GM13977 (cell line): ENCODE measurements at regions not wholly inside any gene's neighbourhood (a gene's known extent, or its start where the extent isn't known, plus 50 kb on each side); places are given as distances from the start of the nearest gene placed in this dataset.

Source experiments
- DNase-seq: peaks from one replicate; pipeline ENCODE4 v3.0.0; 2012; ENCODE audit warnings: low spot score
- in situ Hi-C: fragments of 300-500 bp; cut with MboI; formaldehyde crosslinking; loops from one replicate; pipeline ENCODE4 v1.12.0; 2022; ENCODE audit warnings: low sequenced_read_pairs, low pct_unique_long_range_greater_than_20kb, mixed read lengths, inconsistent platforms; ENCODE audit not compliant: unreplicated experiment
- TF ChIP-seq, protein P1 (sequence below): IDR thresholded peaks from 2 replicates; pipeline ENCODE4 v1.5.1; 2012; ENCODE audit warnings: mild to moderate bottlenecking, control low read depth; ENCODE audit not compliant: insufficient read depth; ENCODE audit errors: extremely low read depth, missing control alignments

DNA sequence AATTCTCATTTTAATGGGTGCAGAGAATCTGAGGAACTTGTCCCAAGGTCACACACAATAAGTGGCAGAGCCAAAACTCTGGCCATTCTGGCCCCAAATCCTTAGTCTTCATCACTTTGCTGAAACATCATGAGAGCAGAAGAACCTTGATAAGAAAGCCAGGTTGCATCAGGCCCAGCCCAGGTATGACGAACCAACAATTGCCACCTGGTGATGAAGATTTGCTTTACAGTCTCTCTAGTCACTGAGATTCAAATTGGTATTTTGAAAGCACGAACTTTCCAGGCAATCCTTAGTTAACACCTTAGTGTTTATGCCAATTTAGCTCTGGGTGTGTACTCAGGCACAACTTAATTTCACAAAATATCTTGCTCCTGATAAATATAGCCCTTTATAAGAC lies 502.7 kb upstream of the HTR2A start:
- DNase-seq: no peak
- in situ Hi-C loops: no loop called here
- TF ChIP-seq, protein P1, sequence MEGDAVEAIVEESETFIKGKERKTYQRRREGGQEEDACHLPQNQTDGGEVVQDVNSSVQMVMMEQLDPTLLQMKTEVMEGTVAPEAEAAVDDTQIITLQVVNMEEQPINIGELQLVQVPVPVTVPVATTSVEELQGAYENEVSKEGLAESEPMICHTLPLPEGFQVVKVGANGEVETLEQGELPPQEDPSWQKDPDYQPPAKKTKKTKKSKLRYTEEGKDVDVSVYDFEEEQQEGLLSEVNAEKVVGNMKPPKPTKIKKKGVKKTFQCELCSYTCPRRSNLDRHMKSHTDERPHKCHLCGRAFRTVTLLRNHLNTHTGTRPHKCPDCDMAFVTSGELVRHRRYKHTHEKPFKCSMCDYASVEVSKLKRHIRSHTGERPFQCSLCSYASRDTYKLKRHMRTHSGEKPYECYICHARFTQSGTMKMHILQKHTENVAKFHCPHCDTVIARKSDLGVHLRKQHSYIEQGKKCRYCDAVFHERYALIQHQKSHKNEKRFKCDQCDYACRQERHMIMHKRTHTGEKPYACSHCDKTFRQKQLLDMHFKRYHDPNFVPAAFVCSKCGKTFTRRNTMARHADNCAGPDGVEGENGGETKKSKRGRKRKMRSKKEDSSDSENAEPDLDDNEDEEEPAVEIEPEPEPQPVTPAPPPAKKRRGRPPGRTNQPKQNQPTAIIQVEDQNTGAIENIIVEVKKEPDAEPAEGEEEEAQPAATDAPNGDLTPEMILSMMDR: no peak

DNA sequence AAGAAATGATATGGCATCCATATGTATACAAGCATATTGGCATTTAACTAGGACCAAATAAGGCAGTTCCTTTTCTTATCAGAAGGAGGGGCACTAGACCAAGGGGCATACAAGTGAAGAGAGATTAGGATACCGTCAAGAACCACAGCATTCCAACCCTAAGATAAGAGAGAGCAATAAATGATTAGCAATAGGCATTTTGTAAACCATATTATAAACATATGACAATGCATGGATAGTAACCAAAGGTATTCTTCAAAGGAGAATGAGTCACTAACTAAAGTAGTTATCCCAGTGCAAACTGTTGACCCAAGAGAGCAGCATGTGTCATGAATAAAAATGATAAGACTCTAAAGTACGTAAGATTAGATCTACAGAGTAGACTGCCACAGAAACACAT lies 500.9 kb upstream of the HTR2A start:
- TF ChIP-seq, protein P1: no peak
- no peak for DNase-seq
- in situ Hi-C loops: no loop called here

DNA sequence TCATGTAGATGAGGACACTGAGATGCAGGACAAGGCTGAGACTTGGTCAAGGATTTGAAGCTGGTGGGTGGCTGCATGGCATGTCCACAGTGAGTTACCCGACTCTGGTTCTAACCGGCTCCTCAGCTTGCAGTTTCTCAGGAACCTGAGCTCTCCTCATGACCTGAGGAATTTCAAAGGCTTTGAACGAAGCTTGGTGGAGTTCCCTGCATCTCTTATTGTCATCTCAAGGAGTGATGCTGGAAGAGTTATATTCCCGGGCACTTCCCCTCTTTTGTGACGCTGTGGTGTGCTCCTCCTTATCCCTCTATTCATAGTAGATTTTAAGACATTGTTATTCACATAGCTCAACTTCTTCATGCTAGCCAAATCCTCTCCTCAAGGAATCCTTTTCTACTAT lies 500.1 kb upstream of the HTR2A start:
- in situ Hi-C loops: no loop called here
- TF ChIP-seq, protein P1: no peak
- DNase-seq: no peak

DNA sequence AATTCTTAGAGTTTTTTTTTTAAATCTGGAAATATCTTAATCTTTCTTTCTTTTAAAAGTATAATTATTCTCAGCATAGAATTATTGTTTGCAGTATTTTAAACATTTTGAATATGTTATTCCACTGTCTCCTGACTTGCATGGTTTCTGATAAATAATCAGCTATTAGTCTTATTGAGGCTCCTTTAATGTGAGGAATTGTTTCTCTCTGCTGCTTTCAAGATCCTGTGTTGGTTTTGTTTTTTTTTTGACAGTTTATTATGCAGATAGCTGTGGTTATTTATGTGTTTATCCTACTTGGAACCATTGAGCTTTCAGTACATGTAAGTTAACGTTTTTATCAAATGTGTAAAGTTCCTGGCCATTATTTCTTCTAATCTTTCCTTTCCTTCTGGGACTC lies 477.9 kb upstream of the HTR2A start:
- no peak for DNase-seq
- TF ChIP-seq, protein P1: no peak
- in situ Hi-C loops: no loop called here

DNA sequence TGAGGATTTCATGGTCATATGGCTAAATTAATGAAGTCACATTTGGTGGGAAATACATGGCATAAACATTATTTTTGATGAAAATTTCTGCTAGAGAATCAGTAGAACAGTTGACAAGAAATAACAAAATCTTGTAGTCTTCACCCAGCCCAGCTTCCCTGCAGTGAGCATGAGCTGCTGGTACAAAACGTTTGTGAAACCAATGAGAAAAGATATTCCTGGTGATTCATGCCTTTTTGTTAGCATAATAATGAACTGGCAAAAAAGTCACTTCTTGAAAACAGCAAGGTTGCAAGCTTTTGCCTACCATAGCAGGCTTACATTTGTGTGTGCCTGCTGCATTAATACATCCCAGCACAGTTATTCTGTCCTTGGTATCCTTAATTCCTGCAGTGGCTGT lies 475.9 kb upstream of the HTR2A start:
- DNase-seq: no peak
- TF ChIP-seq, protein P1: no peak
- in situ Hi-C loops: no loop called here

DNA sequence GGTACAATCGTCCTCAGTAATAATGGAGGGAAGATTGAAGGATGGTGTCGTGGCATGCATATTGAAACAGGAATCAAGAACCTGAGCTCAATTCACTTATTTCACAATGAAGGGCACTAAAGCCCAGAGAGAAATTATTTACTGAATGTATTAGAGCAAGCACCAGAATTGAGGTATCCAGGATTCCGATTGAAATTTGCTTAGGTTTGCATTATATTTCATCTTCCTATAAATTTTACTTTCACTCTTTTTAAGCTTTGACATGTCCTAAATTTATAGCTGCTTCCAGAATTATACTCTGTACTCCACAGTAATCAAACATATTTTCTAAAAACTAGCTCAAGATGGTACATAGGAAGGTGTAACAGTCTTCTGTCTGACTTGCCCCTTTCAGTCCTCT lies 454.9 kb upstream of the HTR2A start:
- DNase-seq: no peak
- in situ Hi-C loops: no loop called here
- TF ChIP-seq, protein P1: no peak
